ENCODE measurements at regions not wholly inside any gene's neighbourhood (a gene's known extent, or its start where the extent isn't known, plus 50 kb on each side); places are given as distances from the start of the nearest gene placed in this dataset.

GRCh38 chr12:24306001-24306400 lies 356.5 kb upstream of the SOX5 start:
- H3K4me1 ChIP-seq (ENCODE audit: control insufficient read depth, insufficient read depth, low read length): no peaks in the 10 kb centered on the region
- no peak for TF ChIP-seq CTCF (IDR thresholded peaks at IDR 0.05)
- Mint-ChIP-seq H3K4me1 (no peaks in the 10 kb centered on the region), H3K36me3 (no peaks in the 10 kb centered on the region), H3K4me3 (no peak overlapping the region), H3K27ac (no peak overlapping the region), H3K9me3 (peaks cover 2 to 5% of the 10 kb centered on the region in 2 donors), H3K27me3 (ENCODE audit: low read depth in 2 of 2) (no peaks in the 10 kb centered on the region)
- no peaks in the 10 kb centered on the region for H3K27me3 ChIP-seq (ENCODE audit: control insufficient read depth, insufficient read depth, low read length)
- H3K9me3 ChIP-seq (ENCODE audit: control insufficient read depth, insufficient read depth, low read length): no peaks in the 10 kb centered on the region
- DNase-seq (no peak), ATAC-seq (no peak)
- intact Hi-C loops (cut with micrococcal nuclease): no loop called here
- H3K36me3 ChIP-seq (ENCODE audit: control insufficient read depth, insufficient read depth, low read length): no peaks in the 10 kb centered on the region
- H3K4me3 ChIP-seq (ENCODE audit: low read length): no peak overlapping the region
- 77% methylated on average over 6 of the region's 6 CpGs for WGBS (ENCODE audit: insufficient coverage)
- no peak overlapping the region for H3K27ac ChIP-seq (ENCODE audit: low read length)

DNA sequence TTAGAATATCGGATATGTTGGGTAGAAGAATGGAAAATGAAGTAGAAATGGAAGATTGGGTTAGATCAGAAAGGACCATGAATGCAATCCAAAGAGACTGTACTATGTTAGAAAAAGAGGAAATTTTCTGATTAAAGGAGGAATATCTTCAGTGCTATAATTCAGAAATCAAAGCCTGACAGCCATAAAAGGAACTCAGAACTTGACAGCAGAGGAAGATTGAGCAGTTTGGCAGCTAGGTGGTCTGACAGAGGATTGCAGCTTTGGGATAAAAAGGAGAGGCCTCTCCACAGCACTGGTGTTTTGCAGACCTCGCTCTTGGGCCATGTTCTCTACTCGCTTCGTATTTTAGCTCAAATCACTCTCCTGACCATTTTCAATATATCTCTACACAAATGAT lies 354.8 kb upstream of the SOX5 start:
- no peaks in the 10 kb centered on the region for H3K9me3 ChIP-seq (ENCODE audit: control insufficient read depth, insufficient read depth, low read length)

GRCh38 chr12:24302708-24303107 lies 353.2 kb upstream of the SOX5 start:
- WGBS (ENCODE audit: insufficient coverage): 81% methylated on average over 1 of the region's 1 CpG
- H3K4me3 Mint-ChIP-seq: no peak overlapping the region

More for the DNA sequence above, 354.8 kb upstream of the SOX5 start:
- no peak for TF ChIP-seq CTCF (IDR thresholded peaks at IDR 0.05)
- Histone ChIP-seq H3K27me3 (ENCODE audit: control insufficient read depth, insufficient read depth, low read length) (no peaks in the 10 kb centered on the region), H3K4me3 (ENCODE audit: low read length) (no peak overlapping the region), H3K4me1 (ENCODE audit: control insufficient read depth, insufficient read depth, low read length) (no peaks in the 10 kb centered on the region), H3K36me3 (ENCODE audit: control insufficient read depth, insufficient read depth, low read length) (no peaks in the 10 kb centered on the region), H3K27ac (ENCODE audit: low read length) (no peak overlapping the region)
- Mint-ChIP-seq H3K27ac (no peak overlapping the region), H3K4me1 (no peaks in the 10 kb centered on the region), H3K4me3 (no peak overlapping the region), H3K9me3 (peaks cover 2 to 5% of the 10 kb centered on the region in 2 donors), H3K27me3 (ENCODE audit: low read depth in 2 of 2) (no peaks in the 10 kb centered on the region), H3K36me3 (no peaks in the 10 kb centered on the region)
- WGBS (ENCODE audit: insufficient coverage): 92% methylated on average over 4 of the region's 4 CpGs
- ATAC-seq (no peak), DNase-seq (no peak)
- intact Hi-C loops (cut with micrococcal nuclease): no loop called here

More at GRCh38 chr12:24302708-24303107, 353.2 kb upstream of the SOX5 start:
- H3K36me3 Mint-ChIP-seq: no peaks in the 10 kb centered on the region
- no peaks in the 10 kb centered on the region for H3K27me3 Mint-ChIP-seq (ENCODE audit: low read depth in 2 of 2)
- no peak for TF ChIP-seq CTCF (IDR thresholded peaks at IDR 0.05)
- H3K9me3 ChIP-seq (ENCODE audit: control insufficient read depth, insufficient read depth, low read length): no peaks in the 10 kb centered on the region
- no peaks in the 10 kb centered on the region for H3K27me3 ChIP-seq (ENCODE audit: control insufficient read depth, insufficient read depth, low read length)
- no peak overlapping the region for H3K27ac Mint-ChIP-seq
- H3K4me3 ChIP-seq (ENCODE audit: low read length): no peak overlapping the region
- no peaks in the 10 kb centered on the region for H3K4me1 ChIP-seq (ENCODE audit: control insufficient read depth, insufficient read depth, low read length)
- no peaks in the 10 kb centered on the region for H3K36me3 ChIP-seq (ENCODE audit: control insufficient read depth, insufficient read depth, low read length)
- no peak overlapping the region for H3K27ac ChIP-seq (ENCODE audit: low read length)
- no peaks in the 10 kb centered on the region for H3K4me1 Mint-ChIP-seq
- H3K9me3 Mint-ChIP-seq: peaks cover 2% of the 10 kb centered on the region in 2 donors
- no peak for DNase-seq
- no peak for ATAC-seq
- intact Hi-C loops (cut with micrococcal nuclease): no loop called here
